ENCODE measurements at regions not wholly inside any gene's neighbourhood (a gene's known extent, or its start where the extent isn't known, plus 50 kb on each side); places are given as distances from the start of the nearest gene placed in this dataset.
"Not testable (repeated sequence)": the region's sequence is repeated elsewhere in the genome, so short reads cannot be mapped to it uniquely, and the experiment has no call there.

- TF ChIP-seq CTCF (IDR thresholded peaks at IDR 0.05; ENCODE audit: borderline replicate concordance, insufficient read depth, low read depth, low read length): no peak
- H3K4me3 ChIP-seq (ENCODE audit: low read depth, low read length): no peak overlapping the region
Observed at GRCh38 chr18:10247021-10247741, 207.3 kb upstream of the APCDD1 start.

GRCh38 chr18:10247742-10248082 lies 206.7 kb upstream of the APCDD1 start:
- H3K4me3 ChIP-seq (ENCODE audit: low read depth, low read length): no peak overlapping the region
- no peak for TF ChIP-seq CTCF (IDR thresholded peaks at IDR 0.05; ENCODE audit: borderline replicate concordance, insufficient read depth, low read depth, low read length)

GRCh38 chr18:10248738-10249137 lies 205.7 kb upstream of the APCDD1 start:
- H3K4me3 ChIP-seq (ENCODE audit: low read depth, low read length): no peak overlapping the region
- no peak for TF ChIP-seq CTCF (IDR thresholded peaks at IDR 0.05; ENCODE audit: borderline replicate concordance, insufficient read depth, low read depth, low read length)

- TF ChIP-seq CTCF (IDR thresholded peaks at IDR 0.05; ENCODE audit: borderline replicate concordance, insufficient read depth, low read depth, low read length): no peak
- no peak overlapping the region for H3K4me3 ChIP-seq (ENCODE audit: low read depth, low read length)
Observed at GRCh38 chr18:10249270-10249669, 205.2 kb upstream of the APCDD1 start.

GRCh38 chr18:10249801-10250200 lies 204.6 kb upstream of the APCDD1 start:
- no peak overlapping the region for H3K4me3 ChIP-seq (ENCODE audit: low read depth, low read length)
- no peak for TF ChIP-seq CTCF (IDR thresholded peaks at IDR 0.05; ENCODE audit: borderline replicate concordance, insufficient read depth, low read depth, low read length)

GRCh38 chr18:10252494-10252893 lies 201.9 kb upstream of the APCDD1 start:
- TF ChIP-seq CTCF (IDR thresholded peaks at IDR 0.05; ENCODE audit: borderline replicate concordance, insufficient read depth, low read depth, low read length): no peak
- H3K4me3 ChIP-seq (ENCODE audit: low read depth, low read length): no peak overlapping the region

- no peak overlapping the region for H3K4me3 ChIP-seq (ENCODE audit: low read depth, low read length)
- no peak for TF ChIP-seq CTCF (IDR thresholded peaks at IDR 0.05; ENCODE audit: borderline replicate concordance, insufficient read depth, low read depth, low read length)
Observed at GRCh38 chr18:10252952-10253705, 201.3 kb upstream of the APCDD1 start.

GRCh38 chr18:10256276-10256675 lies 198.2 kb upstream of the APCDD1 start:
- not testable (repeated sequence) for H3K4me3 ChIP-seq (ENCODE audit: low read depth, low read length)
